GM23338 (cell line): ENCODE measurements at regions not wholly inside any gene's neighbourhood (a gene's known extent, or its start where the extent isn't known, plus 50 kb on each side); places are given as distances from the start of the nearest gene placed in this dataset.

Experiments used
- ATAC-seq: fragments of 200-7000 bp; cut with Tn5 transposase; 3 replicates; pipeline ENCODE4 v1.9.1; 2020
- DNase-seq: peaks from one replicate; pipeline ENCODE4 v3.0.0-alpha.2; 2015; ENCODE audit warnings: low spot score
- H2AFZ ChIP-seq: fragments of 200-600 bp; sonication (generic); 2 replicates; pipeline ENCODE4 v1.8.0; 2016; ENCODE audit warnings: antibody characterized with exemption, mild to moderate bottlenecking, moderate library complexity
- H3F3A ChIP-seq: fragments of 200-600 bp; sonication (generic); replicated peaks from 2 replicates; pipeline ENCODE4 v1.8.0; 2017; ENCODE audit warnings: antibody characterized with exemption, mixed run types, low read depth
- H3K27ac ChIP-seq: fragments of 200-600 bp; sonication (generic); 2 replicates; pipeline ENCODE4 v1.6.1; 2016; ENCODE audit warnings: low read depth
- H3K27me3 ChIP-seq: fragments of 200-600 bp; sonication (generic); 2 replicates; pipeline ENCODE4 v1.8.0; 2016; ENCODE audit warnings: mild to moderate bottlenecking, mixed run types, moderate library complexity; ENCODE audit not compliant: insufficient read depth
- H3K36me3 ChIP-seq: fragments of 200-600 bp; sonication (generic); 2 replicates; pipeline ENCODE4 v1.8.0; 2016; ENCODE audit warnings: mild to moderate bottlenecking; ENCODE audit not compliant: insufficient read depth
- H3K4me1 ChIP-seq: fragments of 200-600 bp; sonication (generic); 2 replicates; pipeline ENCODE4 v1.8.0; 2016; ENCODE audit warnings: mild to moderate bottlenecking, moderate library complexity; ENCODE audit not compliant: insufficient read depth
- H3K4me2 ChIP-seq: fragments of 200-600 bp; sonication (generic); 2 replicates; pipeline ENCODE4 v1.7.1; 2017; ENCODE audit warnings: mixed run types
- H3K4me3 ChIP-seq: fragments of 200-600 bp; sonication (generic); 2 replicates; pipeline ENCODE4 v1.6.1; 2016; ENCODE audit warnings: mixed run types
- H3K79me2 ChIP-seq: fragments of 200-600 bp; sonication (generic); replicated peaks from 2 replicates; pipeline ENCODE4 v1.8.0; 2017; ENCODE audit warnings: mild to moderate bottlenecking; ENCODE audit not compliant: insufficient read depth
- H3K9me2 ChIP-seq: fragments of 200-600 bp; sonication (generic); 2 replicates; pipeline ENCODE4 v1.8.0; 2017; ENCODE audit not compliant: insufficient read depth
- H4K20me1 ChIP-seq: fragments of 200-600 bp; sonication (generic); replicated peaks from 2 replicates; pipeline ENCODE4 v1.8.0; 2017; ENCODE audit warnings: mild to moderate bottlenecking; ENCODE audit not compliant: insufficient read depth
- H3K27ac Mint-ChIP-seq: 2 replicates; pipeline ENCODE4 v1.8.0; 2020; ENCODE audit warnings: inconsistent platforms, mild to moderate bottlenecking, moderate library complexity, mixed read lengths
- H3K27me3 Mint-ChIP-seq: 3 replicates; pipeline ENCODE4 v1.8.0; 2022; ENCODE audit warnings: low read depth, mild to moderate bottlenecking, moderate library complexity, mixed read lengths, inconsistent platforms; ENCODE audit not compliant: insufficient read depth, poor library complexity
- H3K36me3 Mint-ChIP-seq: 3 replicates; pipeline ENCODE4 v1.8.0; 2021; ENCODE audit warnings: low read depth, mild to moderate bottlenecking, inconsistent platforms, moderate library complexity, mixed read lengths
- H3K4me1 Mint-ChIP-seq: 3 replicates; pipeline ENCODE4 v1.8.0; 2020; ENCODE audit warnings: mild to moderate bottlenecking, inconsistent platforms, mixed read lengths
- H3K4me3 Mint-ChIP-seq: 3 replicates; pipeline ENCODE4 v1.8.0; 2021; ENCODE audit warnings: moderate library complexity, mild to moderate bottlenecking, inconsistent platforms, mixed read lengths
- H3K9me3 Mint-ChIP-seq: 3 replicates; pipeline ENCODE4 v1.8.0; 2020; ENCODE audit warnings: moderate library complexity, mild to moderate bottlenecking, inconsistent platforms, mixed read lengths
- CREB1 ChIP-seq: fragments of 250-450 bp; sonication (Bioruptor Pico); IDR thresholded peaks from 2 replicates; pipeline ENCODE4 v1.5.0; 2020; ENCODE audit warnings: low read depth, mild to moderate bottlenecking, moderate library complexity
- CTCF ChIP-seq, 2 experiments: fragments of 200-600 bp in 1 of 2; sonication (generic) in 1 of 2; conservative IDR thresholded peaks; 2 replicates each; pipeline versions ENCODE4 v1.5.1 to v1.6.1; 2016 to 2017; ENCODE audit warnings: antibody characterized with exemption in 2 of 2, low read depth in 2 of 2, mild to moderate bottlenecking in 2 of 2, moderate library complexity in 1 of 2
- ETS1 ChIP-seq: IDR thresholded peaks from 2 replicates; pipeline ENCODE4 v1.6.1; 2016; ENCODE audit warnings: antibody characterized with exemption
- EZH2 ChIP-seq: fragments of 200-600 bp; sonication (generic); IDR thresholded peaks from one replicate; pipeline ENCODE4 v1.8.0; 2017; ENCODE audit warnings: antibody characterized with exemption, mild to moderate bottlenecking, low read depth; ENCODE audit not compliant: unreplicated experiment
- EZH2phosphoT487 ChIP-seq: fragments of 200-600 bp; sonication (generic); IDR thresholded peaks from one replicate; pipeline ENCODE4 v1.8.1; 2018; ENCODE audit warnings: antibody characterized with exemption; ENCODE audit not compliant: unreplicated experiment
- JUNB ChIP-seq: IDR thresholded peaks from one replicate; pipeline ENCODE4 v1.6.1; 2016; ENCODE audit warnings: antibody characterized with exemption; ENCODE audit not compliant: unreplicated experiment
- NANOG ChIP-seq: IDR thresholded peaks from 2 replicates; pipeline ENCODE4 v1.6.1; 2016; ENCODE audit warnings: antibody characterized with exemption, borderline replicate concordance
- POLR2AphosphoS5 ChIP-seq: IDR thresholded peaks from 2 replicates; pipeline ENCODE4 v1.6.1; 2016; ENCODE audit warnings: antibody characterized with exemption, low read depth
- REST ChIP-seq: IDR thresholded peaks from one replicate; pipeline ENCODE4 v1.6.1; 2018; ENCODE audit warnings: antibody characterized with exemption; ENCODE audit not compliant: unreplicated experiment
- STAT1 ChIP-seq: IDR thresholded peaks from one replicate; pipeline ENCODE4 v1.6.1; 2016; ENCODE audit warnings: antibody characterized with exemption; ENCODE audit not compliant: unreplicated experiment
- ZNF114 ChIP-seq: fragments of 250-450 bp; sonication (Bioruptor Pico); IDR thresholded peaks from 2 replicates; pipeline ENCODE4 v1.5.0; 2020; ENCODE audit warnings: mild to moderate bottlenecking, moderate library complexity
- ZNF331 ChIP-seq: fragments of 250-450 bp; sonication (Bioruptor Pico); IDR thresholded peaks from 2 replicates; pipeline ENCODE4 v1.5.0; 2020; ENCODE audit warnings: low read depth, mild to moderate bottlenecking, moderate library complexity

- Mint-ChIP-seq H3K27ac (no peak overlapping the region), H3K4me3 (no peak overlapping the region), H3K36me3 (no peaks in the 10 kb centered on the region), H3K4me1 (peaks cover 20% of the 10 kb centered on the region), H3K27me3 (no peaks in the 10 kb centered on the region), H3K9me3 (no peaks in the 10 kb centered on the region)
- Histone ChIP-seq H3K27ac (no peak overlapping the region), H3K4me2 (no peak overlapping the region), H3K79me2 (no peaks in the 10 kb centered on the region), H4K20me1 (no peaks in the 10 kb centered on the region), H3K27me3 (no peaks in the 10 kb centered on the region), H3K9me2 (no peaks in the 10 kb centered on the region), H3F3A (no peaks in the 10 kb centered on the region), H3K36me3 (no peaks in the 10 kb centered on the region), H3K4me3 (no peak overlapping the region), H3K4me1 (peaks cover 13% of the 10 kb centered on the region; the same call in 1 of the 2 replicates), H2AFZ (no peak overlapping the region)
- ATAC-seq (no peak), DNase-seq (no peak)
- no peak for TF ChIP-seq EZH2
- no peak for TF ChIP-seq ZNF114 (CRISPR knock-in tag)
- no peak for TF ChIP-seq REST
- TF ChIP-seq ZNF331 (CRISPR knock-in tag): no peak
- TF ChIP-seq STAT1: no peak
Measured at GRCh38 chr4:111267786-111268185, 644.9 kb upstream of the PITX2 start.

GRCh38 chr4:111268769-111269414, 646.0 kb upstream of the PITX2 start:
- H3K4me2 ChIP-seq: no peak overlapping the region
- H3K36me3 ChIP-seq: no peaks in the 10 kb centered on the region
- no peaks in the 10 kb centered on the region for H3F3A ChIP-seq
- no peak overlapping the region for H2AFZ ChIP-seq
- ATAC-seq: no peak
- Mint-ChIP-seq H3K9me3 (no peaks in the 10 kb centered on the region), H3K4me1 (peaks cover 19% of the 10 kb centered on the region), H3K4me3 (no peak overlapping the region), H3K27ac (no peak overlapping the region), H3K36me3 (no peaks in the 10 kb centered on the region), H3K27me3 (no peaks in the 10 kb centered on the region)
- DNase-seq: no peak
- H3K27me3 ChIP-seq: no peaks in the 10 kb centered on the region
- H4K20me1 ChIP-seq: no peaks in the 10 kb centered on the region
- peaks cover 12% of the 10 kb centered on the region; the same call in 1 of the 2 replicates for H3K4me1 ChIP-seq
- H3K4me3 ChIP-seq: no peak overlapping the region
- no peaks in the 10 kb centered on the region for H3K79me2 ChIP-seq
- H3K27ac ChIP-seq: no peak overlapping the region
- no peaks in the 10 kb centered on the region for H3K9me2 ChIP-seq
- TF ChIP-seq EZH2phosphoT487 (no peak), EZH2 (no peak), ZNF331 (CRISPR knock-in tag) (no peak), REST (no peak), CTCF (conservative IDR thresholded peaks at IDR 0.05; ENCODE audit: low read depth in 2 of 2) (no peak), CREB1 (no peak), STAT1 (no peak), ZNF114 (CRISPR knock-in tag) (no peak), NANOG (no peak), JUNB (no peak), POLR2AphosphoS5 (no peak), ETS1 (no peak)
